CD4-positive, alpha-beta T cell treated with Interleukin-12 subunit alpha and Interleukin-12 subunit beta, for 1 hour (primary cell): ENCODE measurements at regions not wholly inside any gene's neighbourhood (a gene's known extent, or its start where the extent isn't known, plus 50 kb on each side); places are given as distances from the start of the nearest gene placed in this dataset.

Experiments used
- DNase-seq: peaks from one replicate; pipeline ENCODE4 v3.0.0-alpha.2; 2020

DNA sequence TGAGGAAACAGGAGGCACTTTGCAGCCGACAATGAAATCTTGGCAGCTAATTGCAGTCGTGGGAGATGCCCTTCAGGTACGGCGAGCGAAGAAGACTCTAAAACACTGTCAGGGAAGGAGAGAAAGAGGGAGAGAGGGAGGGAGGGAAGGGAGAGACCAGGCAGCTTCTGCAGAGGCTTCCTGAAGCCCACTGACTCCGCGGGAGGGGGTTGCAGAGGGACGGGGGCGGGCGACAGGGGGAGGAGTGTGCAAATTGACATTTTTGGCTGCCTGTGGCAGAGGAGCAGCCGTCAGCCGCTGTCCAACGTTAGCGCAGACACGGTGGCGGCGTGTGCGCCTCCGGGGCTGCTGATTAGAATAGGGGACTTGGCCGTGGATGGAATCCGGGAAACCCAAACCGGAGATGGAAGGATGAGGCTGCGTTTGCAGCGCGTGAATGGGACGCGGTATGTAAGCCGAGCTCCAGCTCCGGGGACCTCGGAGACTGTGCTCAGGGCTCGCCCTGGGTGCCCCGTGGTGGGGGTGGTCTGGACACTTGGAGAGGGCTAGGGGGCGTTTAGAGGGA, 849.1 kb upstream of the RBFOX1 start:
- no peak for DNase-seq

DNA sequence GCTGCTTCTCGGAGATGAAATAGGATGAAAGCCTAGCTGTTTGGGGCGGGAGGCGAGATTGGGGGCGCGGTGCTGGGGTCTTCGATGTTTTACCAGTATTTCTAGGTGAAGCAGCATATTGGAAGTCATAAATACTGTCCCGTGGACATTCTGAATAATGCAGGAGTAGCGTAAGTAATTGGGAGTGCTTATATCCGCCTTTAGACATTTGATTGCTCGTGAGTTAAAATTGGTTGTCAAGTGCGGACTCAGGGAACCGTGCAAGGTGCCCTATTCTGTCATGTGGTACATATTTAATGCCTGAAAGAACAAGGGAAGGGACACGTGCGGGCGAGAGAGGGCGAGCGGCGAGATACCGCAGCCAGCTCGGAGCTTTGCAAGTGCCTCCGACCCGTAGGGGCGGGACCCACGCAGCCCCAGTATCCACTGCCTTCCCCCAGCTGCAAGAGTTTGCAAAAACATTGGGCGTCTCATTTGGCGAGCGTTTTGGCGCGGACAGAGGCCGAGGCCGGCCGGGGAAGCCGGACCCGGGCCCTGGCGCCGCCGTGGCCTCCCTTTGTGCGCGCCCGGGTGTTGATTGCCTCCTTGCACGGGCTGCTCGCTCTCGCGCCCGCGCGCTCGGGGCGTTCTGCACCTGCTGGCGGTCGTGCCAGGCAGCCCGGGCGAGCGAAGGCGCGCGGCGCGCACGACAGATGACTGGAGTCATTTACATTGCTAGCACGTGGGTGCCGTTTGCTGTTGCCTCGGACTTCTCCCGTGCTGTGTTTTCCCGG, 849.8 kb upstream of the RBFOX1 start:
- no peak for DNase-seq

DNA sequence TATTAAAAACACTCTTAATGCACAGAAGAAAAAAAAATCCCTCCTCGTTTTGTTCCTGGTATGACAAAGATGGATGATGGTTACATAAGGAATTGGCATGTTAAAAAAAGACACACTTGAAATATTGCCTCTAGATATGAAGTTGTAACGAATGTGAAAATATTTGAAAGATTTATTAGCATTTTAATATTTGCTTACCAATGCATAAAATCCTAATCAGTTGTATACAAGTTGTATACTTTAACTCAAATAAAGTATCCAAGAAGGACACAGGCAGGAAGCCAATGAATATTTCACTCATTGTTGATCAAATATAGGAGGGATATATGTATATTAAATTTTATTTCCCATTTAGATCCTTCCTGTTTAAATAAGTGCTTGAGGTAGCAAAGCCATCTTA, 850.8 kb upstream of the RBFOX1 start:
- no peak for DNase-seq

DNA sequence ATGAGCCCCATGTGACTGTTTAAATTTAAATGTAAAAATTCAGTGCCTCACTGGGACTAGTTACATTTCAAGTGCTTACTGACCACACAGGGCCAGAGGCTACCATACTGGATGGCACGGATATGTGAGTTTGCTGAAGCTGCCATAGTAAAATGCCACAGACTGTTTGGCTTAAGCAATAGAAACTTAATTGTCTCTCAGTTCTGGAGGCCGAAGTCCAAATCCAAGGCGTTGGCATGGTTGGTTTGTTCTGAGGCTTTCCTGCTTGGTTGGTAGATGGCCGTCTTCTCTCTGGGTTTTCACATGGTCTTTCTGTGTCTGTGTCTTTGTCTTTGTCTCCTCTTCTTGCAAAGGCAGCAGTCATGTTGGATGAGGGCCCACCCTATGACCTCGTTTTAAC, 878.9 kb upstream of the RBFOX1 start:
- DNase-seq: no peak

DNA sequence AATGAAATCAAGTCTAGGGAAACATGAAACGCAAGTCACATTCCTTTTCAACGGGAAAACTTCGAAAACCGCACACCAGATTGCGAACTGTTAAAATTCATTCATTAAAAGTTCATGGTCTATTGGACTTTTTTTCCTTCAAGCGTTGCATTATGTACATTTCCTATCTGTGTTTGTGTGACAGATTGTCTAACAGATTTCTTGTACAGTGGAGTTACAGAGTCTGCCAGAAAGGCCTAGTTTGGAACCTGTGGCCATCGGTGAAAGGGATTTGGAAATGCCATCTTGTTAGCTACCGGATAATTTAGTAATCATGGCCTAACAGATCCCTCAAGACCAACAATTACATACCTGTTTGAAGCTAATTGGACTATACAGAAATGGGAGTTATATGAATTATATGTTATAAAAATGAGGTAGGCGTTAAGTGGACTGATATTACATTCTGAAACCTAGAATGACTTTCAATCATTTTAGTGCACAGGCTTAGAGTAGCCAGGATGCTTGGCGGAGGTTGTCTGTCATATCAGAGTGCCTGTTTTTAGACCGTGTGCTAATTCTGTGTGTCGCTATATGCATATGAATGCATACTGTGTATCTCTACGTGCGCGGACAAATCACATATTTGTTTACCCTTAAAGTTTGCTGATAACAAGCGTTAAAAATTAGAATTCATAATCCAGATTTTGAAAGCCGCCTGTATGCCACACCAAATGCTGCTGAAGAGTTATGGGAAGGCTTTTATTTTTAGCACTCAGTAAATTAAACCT, 885.4 kb upstream of the RBFOX1 start:
- DNase-seq: no peak

DNA sequence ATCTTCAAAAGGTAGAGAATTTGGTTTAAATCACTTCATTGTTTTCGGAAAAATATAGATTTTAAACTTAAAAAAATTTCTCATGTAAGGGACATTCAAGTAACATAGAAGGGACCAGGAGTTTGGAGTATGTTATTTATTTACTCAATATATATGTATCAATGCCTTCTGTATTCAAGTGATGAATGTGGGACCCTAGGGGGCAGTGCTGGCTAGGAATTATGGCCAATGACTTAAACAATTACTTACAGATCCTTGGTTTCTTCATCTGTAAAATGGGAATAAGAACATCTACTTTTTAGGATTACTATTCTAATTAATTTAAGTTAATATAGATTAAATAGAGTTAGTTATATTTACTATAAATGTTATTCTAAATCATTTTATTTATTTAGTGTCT, 886.3 kb upstream of the RBFOX1 start:
- DNase-seq: no peak

DNA sequence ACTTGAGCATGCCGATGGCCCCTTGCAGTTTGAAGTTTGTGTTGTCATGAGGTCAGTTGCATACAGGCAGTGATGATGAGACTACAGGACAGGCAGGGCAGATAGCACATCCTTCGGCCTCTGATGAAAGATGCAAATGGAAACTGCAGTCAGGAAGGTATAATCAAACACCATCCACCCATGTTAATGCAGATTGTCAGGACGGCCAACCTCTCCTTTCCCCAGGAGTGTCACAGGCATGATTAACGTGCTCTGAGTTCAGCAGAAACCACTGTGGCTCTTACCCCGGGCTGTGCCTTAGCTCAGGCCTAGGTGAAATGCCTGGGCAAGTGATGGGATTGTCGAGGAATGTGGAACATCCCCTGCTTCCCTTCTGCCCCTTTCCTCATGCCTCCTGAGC, 893.5 kb upstream of the RBFOX1 start:
- no peak for DNase-seq

DNA sequence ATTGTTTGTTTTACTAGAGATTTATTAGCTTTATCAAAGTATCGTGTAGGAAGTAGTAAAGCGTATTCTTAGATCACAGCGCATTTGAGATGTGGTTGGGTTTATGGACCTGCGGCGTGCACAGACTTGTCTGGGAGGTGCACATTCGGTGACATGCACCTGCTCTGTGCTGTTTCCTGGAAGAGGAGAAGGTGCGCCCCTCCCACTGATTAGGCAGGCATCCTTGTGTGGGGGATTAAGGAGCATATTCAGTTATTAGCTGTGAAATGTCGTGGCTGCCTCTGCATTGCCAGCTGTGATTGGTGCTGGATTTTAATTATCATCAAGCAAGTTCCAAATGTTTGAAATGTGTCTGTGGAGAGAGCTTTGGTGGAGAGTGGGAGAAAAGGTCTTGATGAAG, 903.8 kb upstream of the RBFOX1 start:
- no peak for DNase-seq

DNA sequence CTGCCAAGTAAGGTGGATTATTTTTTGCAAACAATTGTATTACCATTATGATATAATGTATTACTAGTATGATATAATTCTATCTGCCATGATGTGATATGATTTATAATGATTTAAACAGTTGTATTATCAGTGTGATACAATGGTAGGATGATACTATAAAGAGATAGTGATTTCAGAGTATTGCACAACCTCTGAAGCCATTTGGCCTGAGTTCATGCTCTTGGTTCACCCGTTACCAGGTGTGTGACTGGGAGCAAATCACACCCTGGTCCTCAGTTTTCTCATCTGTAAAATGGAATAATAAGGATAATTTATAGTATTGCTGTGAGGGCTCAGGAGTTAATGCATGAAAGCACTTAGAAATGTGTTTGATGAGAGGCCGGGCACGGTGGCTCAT, 905.0 kb upstream of the RBFOX1 start:
- no peak for DNase-seq

DNA sequence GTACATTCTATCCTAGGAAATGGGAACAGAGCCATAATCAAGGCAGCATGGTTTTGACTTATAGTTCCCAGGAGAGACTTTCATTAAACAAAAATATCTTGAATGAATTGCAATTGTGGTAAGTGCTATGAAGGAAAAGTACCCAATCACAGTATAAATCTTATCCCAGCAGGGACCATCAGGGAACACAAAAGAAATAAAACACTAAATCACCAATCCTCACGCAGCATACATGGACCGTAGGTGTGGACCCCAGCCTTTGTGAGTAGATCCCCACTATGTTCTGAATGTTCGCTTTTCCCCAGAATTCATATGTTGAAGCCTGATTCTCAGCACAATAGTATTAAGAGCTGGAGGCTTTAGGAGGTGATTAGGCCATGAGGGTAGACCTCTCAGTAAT, 925.0 kb upstream of the RBFOX1 start:
- no peak for DNase-seq

DNA sequence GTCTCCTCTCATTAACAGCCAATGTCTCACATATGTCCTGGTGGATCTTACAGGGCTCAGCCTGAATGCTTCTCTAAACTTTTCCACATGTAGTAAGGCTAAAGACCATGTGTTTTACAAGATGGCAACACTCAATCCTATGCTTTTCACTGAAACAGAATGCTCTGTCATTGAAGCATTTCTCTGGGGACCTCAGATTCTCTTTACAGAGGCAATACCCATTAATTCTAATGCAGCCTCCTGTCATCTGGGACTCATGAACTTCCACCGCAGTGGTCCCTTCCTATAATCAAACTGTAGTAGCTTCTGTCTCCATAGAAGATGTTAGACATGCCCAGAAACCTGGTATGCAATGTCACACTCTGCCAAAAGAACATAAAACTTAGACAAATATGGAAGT, 926.6 kb upstream of the RBFOX1 start:
- DNase-seq: no peak

DNA sequence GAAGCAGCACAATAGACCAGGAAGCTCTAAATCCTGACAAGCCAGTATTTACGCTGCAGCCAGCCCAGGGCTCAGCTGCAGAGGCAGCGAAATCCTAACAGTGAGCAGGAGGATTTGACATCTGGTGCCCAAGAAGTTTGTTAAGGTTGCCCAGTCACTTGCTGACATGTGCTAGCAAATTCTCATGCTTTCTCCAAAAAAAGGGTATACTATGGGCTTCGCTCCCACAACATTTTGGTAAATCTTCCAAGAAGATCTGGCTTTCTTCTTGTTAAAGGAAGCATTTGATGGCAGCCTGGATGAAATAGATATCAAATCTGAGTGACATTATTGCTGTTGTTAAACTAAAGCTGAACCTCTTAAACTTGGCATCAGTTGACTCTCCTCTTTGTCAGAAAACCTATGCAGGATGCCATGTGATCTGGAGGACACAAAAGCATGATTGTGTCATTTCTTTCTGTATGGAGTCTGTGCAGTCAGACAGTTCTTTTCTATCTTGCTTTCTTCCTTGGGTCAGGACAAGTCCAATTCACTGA, 949.7 kb upstream of the RBFOX1 start:
- no peak for DNase-seq

DNA sequence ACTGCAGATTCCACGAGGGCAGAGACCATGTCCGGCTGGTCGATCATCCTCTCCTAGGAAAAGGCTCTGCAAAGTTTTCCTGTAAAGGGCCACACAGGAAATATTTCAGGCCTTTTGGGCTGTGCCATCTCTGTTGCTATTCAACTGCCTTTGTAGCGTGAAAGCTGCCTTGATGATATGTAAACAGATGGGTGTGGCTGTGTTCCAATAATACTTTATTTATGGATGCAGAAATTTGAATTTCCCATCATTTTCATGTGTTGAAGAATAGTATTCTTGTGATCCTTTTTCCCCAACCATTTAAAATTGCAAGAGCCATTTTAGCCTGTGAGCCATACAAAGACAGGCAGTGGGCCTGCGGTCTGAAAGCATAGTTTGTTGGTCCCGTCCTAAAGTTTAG, 950.7 kb upstream of the RBFOX1 start:
- DNase-seq: no peak

DNA sequence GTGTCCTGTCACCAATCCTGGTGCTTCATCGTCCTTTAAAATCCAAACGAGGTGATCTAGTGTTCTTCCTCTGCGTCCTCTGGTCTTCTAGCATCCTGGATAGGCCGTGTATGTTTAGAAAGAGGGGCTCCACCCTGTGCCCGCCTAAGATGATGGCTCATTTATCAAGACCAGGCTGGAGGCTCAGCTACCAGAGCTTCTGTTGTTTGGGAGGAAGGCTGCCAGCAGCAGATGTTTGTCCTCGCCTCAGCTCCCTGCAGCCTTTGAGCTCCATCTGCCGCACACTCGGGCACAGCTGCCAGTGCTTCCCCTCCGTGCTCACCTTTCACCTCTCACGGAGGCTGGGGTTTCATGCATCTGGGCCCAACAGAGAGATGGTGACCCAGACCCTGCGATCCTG, 954.7 kb upstream of the RBFOX1 start:
- no peak for DNase-seq

DNA sequence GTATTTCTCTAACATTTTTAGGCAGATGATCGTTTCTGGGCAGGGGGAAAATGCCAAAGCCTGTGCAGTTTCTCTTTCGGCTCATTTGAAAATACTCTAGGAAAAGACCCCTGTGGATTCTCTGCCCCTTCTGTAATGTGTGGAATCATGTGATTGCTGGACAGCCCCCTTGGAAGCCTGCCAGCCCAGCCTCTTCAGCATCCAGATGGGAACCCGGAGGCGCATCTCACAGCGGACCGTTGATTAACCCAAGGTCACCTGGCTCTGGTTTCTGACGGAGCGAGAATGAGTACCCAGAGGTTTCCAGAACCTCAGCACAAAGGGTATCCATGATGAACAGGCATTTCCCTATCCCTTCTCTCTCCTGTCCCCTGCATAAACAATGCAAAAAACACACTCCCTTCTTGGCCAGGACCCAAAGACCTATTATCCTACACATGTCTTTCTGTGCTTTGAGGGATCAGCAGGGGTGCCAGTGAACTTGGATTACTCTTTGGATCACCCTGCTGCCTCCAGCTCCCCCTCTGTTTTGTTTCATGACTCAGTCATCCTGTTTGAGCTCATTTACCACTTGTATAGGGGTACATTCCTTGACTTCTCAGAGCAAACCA, 957.1 kb upstream of the RBFOX1 start:
- no peak for DNase-seq

DNA sequence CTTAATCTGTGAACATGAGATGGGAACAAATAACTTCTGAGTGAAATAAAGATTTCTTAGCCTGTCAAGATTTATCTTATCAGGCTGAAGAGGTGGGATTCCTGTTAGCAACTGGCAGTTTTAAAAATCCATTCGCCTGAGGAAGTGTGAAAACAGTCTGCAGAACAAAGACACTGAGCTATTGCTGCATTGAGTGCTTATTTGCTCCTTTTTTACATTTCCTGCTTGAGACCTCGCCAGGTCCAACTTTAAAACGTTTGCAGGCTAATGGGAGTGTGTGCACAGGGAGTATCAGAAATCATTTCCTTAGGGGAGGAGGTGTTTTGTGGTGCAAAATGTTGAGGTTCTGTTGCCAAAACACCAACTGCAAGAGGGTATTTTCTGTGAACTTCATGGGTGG, 957.8 kb upstream of the RBFOX1 start:
- DNase-seq: no peak

DNA sequence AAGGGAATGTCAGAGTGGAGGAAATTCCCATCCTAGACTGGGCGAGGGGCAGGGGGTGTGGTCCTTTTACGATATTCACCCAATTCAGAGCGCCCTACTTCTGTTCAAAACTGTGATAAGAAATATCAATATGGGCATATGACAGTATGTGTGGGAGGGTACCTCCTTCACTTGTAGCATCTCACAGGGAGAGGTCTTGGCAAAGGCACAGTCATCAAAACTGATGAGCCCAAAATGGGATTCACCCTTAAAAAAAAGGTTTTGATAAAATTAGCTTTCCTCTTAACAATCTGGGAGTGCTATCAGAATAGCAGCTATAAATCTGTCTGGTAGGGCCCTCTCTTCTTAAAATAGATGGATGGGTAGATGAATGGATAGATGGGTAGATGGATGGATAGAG, 967.8 kb upstream of the RBFOX1 start:
- no peak for DNase-seq

DNA sequence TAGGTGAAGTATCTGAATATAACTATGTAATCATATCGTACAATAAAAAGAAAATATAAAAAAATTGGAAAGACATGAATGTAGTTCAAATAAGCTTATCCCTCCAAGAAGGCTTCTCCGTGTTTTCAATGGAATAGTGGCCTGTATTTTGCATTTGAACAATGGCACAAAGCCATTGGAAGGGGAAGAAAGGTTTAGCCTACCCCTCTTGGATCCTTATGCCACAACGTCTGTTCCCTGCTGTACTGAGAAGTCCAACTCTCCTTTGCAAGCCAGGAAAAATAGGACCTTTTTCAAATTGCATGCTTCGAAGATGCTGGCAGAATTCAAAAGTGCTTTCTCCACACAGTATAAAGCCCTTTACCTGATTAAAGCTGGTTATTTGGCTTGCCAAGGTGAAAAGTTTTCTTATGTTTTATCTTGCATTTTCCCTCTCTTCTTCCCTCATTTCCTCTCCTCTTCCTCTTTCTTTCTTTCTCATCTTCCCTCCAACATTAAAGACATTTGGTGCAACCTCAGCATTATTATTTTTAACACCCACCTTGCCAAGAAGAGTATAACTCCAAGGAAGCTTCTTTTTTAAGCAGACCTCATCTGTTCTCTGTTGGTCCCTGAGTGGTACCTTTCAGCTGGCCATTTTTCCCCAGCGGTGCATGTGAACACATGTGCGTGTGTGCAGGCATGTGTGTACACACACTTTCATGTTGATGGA, 968.6 kb upstream of the RBFOX1 start:
- no peak for DNase-seq

DNA sequence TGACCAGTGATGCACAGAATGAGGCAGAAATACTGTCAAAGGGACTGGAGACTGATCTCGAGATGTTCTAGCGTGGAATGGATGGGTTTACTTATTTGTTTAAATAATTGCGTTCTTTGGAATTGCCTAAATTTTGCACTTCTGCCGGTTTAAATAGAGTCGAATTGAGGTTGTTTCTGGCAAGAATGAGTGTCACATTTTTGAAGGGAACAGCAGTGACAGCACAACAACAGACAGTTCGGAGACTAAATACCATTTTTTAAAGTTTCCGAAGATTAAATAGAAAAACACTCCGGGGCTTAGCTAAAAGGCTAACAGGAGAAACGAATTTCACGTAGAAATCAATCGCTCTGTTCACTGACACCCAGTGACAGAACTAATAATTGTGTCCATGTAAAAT, 969.2 kb upstream of the RBFOX1 start:
- DNase-seq: no peak

DNA sequence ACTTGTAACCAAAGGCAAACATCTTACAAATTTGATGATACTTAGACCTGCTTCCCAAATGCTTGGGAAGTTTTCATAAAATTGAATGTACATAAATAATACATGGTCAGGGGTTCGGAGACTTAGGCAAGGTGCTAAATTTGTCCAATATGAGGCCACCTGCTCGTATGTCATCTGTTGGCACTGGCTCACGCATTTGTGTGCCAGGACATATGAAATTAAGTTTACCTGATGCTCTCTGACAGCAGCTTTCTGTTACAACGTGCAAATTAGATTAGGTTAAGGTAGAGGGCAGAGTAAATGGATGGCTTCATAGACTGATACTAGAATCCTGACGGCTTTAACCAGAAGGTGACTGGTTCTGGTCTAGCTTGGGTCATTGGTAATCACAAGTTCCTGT, 970.3 kb upstream of the RBFOX1 start:
- no peak for DNase-seq

DNA sequence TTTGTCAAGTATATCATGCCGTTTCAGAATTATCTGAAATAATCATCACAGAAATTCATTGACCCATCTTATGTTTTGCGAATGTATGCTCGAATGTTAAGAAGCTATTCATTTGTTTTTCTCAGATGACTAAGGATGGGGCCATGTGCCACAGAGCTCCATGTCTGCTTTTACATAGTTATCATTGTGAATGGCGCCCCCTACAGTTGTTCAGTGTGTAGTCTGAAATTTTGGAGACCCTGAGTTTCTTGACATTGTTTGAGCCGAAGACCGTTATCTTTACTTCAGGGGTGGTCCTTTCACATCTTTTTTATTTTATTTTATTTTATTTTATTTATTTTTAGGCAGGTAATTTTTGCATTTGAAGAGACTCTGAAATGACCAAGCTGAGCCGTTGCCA, 972.0 kb upstream of the RBFOX1 start:
- DNase-seq: no peak

DNA sequence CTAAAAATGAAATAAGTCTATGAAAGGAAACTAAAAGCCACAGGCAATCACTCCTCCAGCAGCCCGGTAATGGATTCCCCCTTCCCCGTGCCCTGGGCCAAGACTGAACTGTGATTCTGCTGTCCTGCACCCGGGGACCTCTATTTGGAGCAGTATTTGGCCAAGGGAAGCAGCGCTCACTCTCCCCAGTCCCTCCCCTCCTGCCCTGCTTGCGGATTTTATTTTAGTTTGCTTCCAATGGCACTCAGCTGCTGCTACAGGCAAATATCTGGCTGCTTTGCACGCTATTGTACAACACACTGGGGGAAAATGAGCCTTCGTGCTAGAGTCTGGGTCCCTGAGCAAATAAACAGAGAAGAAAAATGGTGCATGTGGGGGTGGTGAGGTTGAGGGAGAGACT, 975.7 kb upstream of the RBFOX1 start:
- no peak for DNase-seq

DNA sequence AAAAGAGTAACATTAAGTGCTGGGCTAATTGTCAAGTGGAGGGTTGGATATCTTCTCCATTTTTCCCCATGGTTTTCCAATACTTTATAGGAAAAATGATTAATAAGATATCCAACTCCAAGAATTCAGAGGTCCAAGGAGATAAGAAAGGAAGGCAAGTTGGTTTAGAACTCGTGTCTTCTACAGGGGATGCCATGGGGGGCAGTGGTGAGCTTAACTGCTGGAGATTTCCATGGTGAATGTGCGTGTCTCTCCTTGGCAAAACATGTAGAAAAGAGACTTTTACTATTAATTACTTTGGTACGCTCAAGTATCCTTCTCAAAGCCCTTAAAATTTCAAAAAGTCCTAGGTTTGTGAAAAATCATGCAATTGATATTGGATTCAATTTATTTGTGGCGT, 982.9 kb upstream of the RBFOX1 start:
- DNase-seq: no peak
